ENCODE measurements at regions not wholly inside any gene's neighbourhood (a gene's known extent, or its start where the extent isn't known, plus 50 kb on each side); places are given as distances from the start of the nearest gene placed in this dataset.
"Not testable (repeated sequence)": the region's sequence is repeated elsewhere in the genome, so short reads cannot be mapped to it uniquely, and the experiment has no call there.

DNA sequence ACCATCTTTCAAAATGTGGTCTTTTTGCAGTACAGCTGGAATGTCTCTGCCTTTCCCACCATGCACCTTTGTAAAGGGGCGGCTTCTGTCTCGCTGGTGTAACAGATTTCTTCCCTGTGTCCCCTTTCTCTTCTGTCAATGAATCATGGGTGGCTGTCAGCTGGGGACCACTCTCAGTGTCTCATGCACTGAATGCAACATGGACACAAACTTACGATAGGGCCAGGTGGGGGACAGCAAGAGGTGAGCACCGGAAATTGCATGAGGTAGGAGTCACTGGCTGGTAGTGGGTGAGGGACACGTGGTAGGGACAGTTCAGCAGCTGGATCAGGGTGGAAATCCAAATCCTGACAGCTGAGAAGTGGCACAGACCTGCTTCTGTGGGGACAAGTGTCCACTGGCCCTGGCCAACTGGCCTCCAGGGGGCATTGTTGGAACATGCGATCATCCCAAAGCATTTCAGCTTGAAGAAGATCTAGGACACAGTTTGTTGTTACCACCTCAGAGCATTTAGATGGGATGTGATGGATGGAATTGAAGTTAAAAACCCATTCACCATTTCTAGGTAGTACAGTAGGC lies 1383.5 kb downstream of the CDH12 start:
- TF ChIP-seq, protein P1, sequence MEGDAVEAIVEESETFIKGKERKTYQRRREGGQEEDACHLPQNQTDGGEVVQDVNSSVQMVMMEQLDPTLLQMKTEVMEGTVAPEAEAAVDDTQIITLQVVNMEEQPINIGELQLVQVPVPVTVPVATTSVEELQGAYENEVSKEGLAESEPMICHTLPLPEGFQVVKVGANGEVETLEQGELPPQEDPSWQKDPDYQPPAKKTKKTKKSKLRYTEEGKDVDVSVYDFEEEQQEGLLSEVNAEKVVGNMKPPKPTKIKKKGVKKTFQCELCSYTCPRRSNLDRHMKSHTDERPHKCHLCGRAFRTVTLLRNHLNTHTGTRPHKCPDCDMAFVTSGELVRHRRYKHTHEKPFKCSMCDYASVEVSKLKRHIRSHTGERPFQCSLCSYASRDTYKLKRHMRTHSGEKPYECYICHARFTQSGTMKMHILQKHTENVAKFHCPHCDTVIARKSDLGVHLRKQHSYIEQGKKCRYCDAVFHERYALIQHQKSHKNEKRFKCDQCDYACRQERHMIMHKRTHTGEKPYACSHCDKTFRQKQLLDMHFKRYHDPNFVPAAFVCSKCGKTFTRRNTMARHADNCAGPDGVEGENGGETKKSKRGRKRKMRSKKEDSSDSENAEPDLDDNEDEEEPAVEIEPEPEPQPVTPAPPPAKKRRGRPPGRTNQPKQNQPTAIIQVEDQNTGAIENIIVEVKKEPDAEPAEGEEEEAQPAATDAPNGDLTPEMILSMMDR (conservative IDR thresholded peaks at IDR 0.05; ENCODE audit: low read depth, low read length) = peak; percentile 68
- not testable (repeated sequence) for H3K4me3 ChIP-seq (ENCODE audit: low read depth, low read length)
- DNase-seq (ENCODE audit: low read depth) = peak; percentile 47

DNA sequence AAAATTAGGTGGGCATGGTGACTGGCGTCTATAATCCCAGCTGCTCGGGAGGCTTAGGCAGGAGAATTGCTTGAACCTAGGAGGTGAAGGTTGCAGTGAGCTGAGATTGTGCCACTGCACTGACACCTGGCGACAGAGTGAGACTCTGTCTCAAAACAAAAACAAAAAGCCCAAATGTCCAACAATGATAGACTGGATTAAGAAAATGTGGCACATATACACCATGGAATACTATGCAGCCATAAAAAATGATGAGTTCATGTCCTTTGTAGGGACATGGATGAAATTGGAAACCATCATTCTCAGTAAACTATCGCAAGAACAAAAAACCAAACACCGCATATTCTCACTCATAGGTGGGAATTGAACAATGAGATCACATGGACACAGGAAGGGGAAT lies 1385.6 kb downstream of the CDH12 start:
- not testable (repeated sequence) for H3K4me3 ChIP-seq (ENCODE audit: low read depth, low read length); DNase-seq (ENCODE audit: low read depth)

DNA sequence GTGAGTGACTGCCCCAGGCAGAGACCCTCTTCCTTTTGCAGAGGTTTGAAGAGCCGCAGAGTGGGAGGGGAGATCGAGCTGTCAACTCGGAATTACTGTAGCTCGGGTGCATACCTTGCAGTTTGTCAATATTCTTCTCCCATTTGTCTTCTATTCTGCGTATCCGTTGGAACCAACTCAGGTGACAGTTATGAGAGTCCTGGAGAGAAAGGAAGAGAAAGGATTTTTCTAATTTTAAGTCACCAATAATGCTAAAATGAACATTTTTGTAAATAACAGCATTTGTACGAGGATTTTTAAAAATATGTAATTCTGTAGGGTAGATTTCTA lies 1393.4 kb downstream of the CDH12 start:
- not testable (repeated sequence) for DNase-seq (ENCODE audit: low read depth)
- H3K4me3 ChIP-seq (ENCODE audit: low read depth, low read length) = peak overlapping the region; percentile 69

DNA sequence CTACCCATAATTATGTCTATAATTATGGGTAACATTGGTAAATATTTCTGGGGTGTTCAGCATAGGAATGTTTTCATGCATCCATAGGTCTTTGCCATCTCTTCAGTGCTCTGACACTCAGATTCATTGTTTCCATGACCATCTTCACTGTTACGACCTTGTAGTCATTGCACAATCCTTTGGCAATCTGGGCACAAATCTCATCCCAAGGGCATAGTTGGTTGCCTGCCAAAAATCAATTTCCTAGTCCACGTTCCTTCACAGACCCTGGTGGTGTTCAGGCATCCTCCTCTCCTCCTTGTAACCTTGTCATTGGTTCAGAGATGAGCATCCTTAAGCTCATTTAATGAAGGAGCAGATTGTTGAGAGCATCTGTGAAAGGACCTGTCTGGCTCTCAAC lies 1400.7 kb downstream of the CDH12 start:
- no peak for DNase-seq (ENCODE audit: low read depth)
- H3K4me3 ChIP-seq (ENCODE audit: low read depth, low read length) = no peak overlapping the region
- TF ChIP-seq, protein P1 (conservative IDR thresholded peaks at IDR 0.05; ENCODE audit: low read depth, low read length) = no peak

DNA sequence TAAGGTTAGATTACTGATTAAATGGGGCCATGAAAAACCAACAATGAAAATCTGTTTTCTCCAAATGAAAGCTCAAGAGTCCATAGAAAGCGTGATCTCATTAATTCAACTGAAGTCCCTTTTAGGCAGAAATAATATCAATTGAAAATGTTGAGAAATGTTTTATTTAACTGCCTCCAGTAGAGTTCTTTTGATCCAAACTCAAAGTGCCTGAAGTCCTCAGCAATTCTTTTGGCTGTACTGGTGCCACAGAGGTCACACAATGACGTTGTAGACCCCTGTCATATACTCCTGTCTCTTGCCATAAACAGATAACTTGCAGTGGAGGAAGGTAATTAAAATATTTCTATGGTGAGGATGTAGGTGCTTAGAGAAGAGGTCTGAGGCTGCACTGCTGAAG lies 1420.5 kb downstream of the CDH12 start:
- DNase-seq (ENCODE audit: low read depth) = no peak
- TF ChIP-seq, protein P1 (conservative IDR thresholded peaks at IDR 0.05; ENCODE audit: low read depth, low read length) = no peak
- H3K4me3 ChIP-seq (ENCODE audit: low read depth, low read length) = no peak overlapping the region

DNA sequence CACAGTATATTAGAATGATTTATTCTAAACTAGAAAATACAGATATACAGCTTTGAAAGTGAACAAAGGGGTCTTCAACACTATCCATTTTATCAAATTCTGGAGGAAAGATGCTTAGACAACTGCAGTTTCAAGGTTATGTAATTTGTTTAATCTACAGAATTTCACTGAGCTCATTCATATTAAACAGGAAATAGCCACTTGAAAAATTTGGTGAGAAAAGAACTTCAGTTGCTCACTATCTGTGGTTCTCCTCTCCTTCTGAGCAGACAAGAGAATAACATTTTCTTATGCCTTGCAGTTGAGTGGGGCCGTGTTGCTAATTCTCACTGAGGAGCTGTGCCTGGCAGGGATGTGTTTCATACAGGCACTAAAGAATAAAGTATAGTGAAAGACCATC lies 1428.2 kb downstream of the CDH12 start:
- TF ChIP-seq, protein P1 (conservative IDR thresholded peaks at IDR 0.05; ENCODE audit: low read depth, low read length) = no peak
- DNase-seq (ENCODE audit: low read depth) = no peak
- H3K4me3 ChIP-seq (ENCODE audit: low read depth, low read length) = no peak overlapping the region

DNA sequence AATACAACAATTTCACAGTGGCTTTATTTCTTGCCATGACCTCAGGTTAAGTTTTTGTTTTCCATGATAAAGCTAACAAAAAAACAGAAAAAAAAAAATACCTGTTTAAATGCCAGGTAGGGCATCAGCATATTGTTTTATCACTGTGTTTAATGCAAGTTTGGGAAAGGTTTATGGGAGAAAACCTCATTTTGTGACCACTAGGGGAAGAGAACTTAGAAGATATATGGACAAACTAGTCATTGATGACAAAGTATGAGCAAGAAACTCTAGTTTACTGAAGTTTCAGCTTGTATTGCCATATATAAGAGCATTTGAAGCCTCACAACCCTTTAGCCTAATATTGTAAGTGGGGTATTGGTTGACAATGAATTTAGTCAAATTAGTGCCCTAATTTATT lies 1431.4 kb upstream of the CDH18 start:
- H3K4me3 ChIP-seq (ENCODE audit: low read depth, low read length) = no peak overlapping the region
- TF ChIP-seq, protein P1 (conservative IDR thresholded peaks at IDR 0.05; ENCODE audit: low read depth, low read length) = no peak
- no peak for DNase-seq (ENCODE audit: low read depth)

DNA sequence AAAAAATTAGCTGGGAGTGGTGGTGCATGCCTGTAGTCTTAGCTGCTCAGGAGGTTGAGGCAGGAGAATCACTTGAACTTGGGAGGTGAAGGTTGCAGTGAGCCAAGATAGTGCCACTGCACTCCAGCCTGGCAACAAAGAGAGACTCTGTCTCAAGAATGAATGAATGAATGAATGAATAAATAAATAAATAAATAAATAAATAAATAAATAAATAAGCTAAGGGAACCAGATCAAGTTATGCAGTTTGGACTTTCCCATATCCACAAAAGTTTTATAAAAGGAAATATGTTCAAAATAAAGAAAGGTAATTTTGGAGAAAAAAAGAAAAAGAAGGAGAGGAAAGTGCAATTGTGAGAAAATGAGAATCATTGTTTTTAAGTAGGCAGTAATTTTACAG lies 1414.1 kb upstream of the CDH18 start:
- not testable (repeated sequence) for DNase-seq (ENCODE audit: low read depth)

DNA sequence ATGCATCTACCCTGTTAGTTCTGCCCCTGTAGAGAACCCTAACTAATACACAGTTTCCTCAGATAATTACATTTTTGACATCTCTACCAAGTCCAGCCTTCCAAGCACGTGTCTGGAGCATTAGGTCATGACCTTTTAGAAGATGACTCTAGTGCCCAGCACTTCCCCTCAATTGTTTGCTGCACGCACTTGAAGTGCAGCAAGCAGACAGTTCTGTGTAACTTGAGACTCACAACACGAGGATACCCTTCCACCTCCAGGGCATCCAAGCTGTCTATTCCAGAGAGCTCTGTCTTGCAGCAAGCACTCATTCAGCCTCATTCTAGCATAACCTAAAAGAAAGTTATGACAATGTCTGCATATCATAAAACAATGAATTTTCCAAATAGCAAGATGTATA lies 1410.5 kb upstream of the CDH18 start:
- TF ChIP-seq, protein P1 (conservative IDR thresholded peaks at IDR 0.05; ENCODE audit: low read depth, low read length) = no peak
- no peak overlapping the region for H3K4me3 ChIP-seq (ENCODE audit: low read depth, low read length)
- DNase-seq (ENCODE audit: low read depth) = no peak

More for the DNA sequence above, 1414.1 kb upstream of the CDH18 start:
- not testable (repeated sequence) for H3K4me3 ChIP-seq (ENCODE audit: low read depth, low read length)

Data from choroid plexus epithelial cell (primary cell).